ENCODE measurements at regions not wholly inside any gene's neighbourhood (a gene's known extent, or its start where the extent isn't known, plus 50 kb on each side); places are given as distances from the start of the nearest gene placed in this dataset.

GRCh38 chr2:211133766-211134165 lies 577.4 kb downstream of the CPS1 start:
- DNase-seq (ENCODE audit: low read depth in 2 of 2): no peak

DNA sequence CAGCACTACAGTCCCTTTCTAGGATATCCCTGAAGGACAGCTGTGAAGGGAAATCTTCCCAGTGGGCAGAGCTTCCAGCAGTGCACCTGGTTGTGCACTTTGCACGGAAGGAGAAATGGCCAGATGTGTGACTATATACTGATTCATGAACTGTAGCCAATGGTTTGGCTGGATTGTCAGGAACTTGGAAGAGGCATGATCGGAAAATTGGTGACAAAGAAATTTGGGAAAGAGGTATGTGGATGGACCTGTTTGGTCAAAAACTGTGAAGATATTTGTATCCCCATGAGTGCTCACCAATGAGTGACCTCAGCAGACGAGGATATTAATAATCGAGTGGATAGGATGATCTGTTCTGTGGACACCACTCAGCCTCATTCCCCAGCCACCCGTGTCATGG lies 582.2 kb downstream of the CPS1 start:
- DNase-seq (ENCODE audit: low read depth in 2 of 2): no peak

GRCh38 chr2:211141646-211142045 lies 585.2 kb downstream of the CPS1 start:
- DNase-seq (ENCODE audit: low read depth in 2 of 2): no peak

- DNase-seq (ENCODE audit: low read depth in 2 of 2): peak in 1 of 2 donors; percentile 48
These were observed 587.7 kb downstream of the CPS1 start for GRCh38 chr2:211144078-211144477.

- no peak for DNase-seq (ENCODE audit: low read depth in 2 of 2)
These were observed 588.7 kb downstream of the CPS1 start for GRCh38 chr2:211144974-211145665.

DNA sequence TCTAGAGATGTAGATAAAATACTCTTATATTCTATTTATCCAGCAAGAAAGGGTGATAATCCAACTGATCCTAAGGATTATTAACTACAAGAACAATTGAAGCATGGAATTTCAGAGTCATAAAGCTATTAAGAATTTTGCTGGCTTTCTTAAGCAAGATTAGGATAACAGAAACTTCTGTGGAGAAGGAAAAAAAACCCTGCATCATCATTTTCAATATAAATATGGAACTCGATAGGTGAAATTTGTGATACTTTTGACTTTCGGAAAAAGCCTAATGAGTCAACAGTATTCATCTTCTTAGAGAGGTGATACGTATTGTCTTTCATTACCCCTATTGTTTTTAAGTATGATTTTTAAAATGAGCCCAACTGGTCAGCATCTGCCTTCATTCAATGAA lies 593.3 kb downstream of the CPS1 start:
- no peak for DNase-seq (ENCODE audit: low read depth in 2 of 2)

GRCh38 chr2:211157211-211157610 lies 600.8 kb downstream of the CPS1 start:
- no peak for DNase-seq (ENCODE audit: low read depth in 2 of 2)

GRCh38 chr2:211157856-211158463 lies 601.6 kb downstream of the CPS1 start:
- DNase-seq (ENCODE audit: low read depth in 2 of 2): peak; percentile 60 to 74

GRCh38 chr2:211159972-211160371 lies 603.6 kb downstream of the CPS1 start:
- DNase-seq (ENCODE audit: low read depth in 2 of 2): no peak

- no peak for DNase-seq (ENCODE audit: low read depth in 2 of 2)
These were observed 604.8 kb downstream of the CPS1 start for GRCh38 chr2:211161236-211161635.

- DNase-seq (ENCODE audit: low read depth in 2 of 2): no peak
These were observed 606.5 kb downstream of the CPS1 start for GRCh38 chr2:211162911-211163310.

- no peak for DNase-seq (ENCODE audit: low read depth in 2 of 2)
These were observed 614.4 kb downstream of the CPS1 start for GRCh38 chr2:211170843-211171242.

- no peak for DNase-seq (ENCODE audit: low read depth in 2 of 2)
These were observed 617.6 kb downstream of the CPS1 start for GRCh38 chr2:211174021-211174420.

- no peak for DNase-seq (ENCODE audit: low read depth in 2 of 2)
These were observed 618.2 kb downstream of the CPS1 start for GRCh38 chr2:211174631-211175030.

DNA sequence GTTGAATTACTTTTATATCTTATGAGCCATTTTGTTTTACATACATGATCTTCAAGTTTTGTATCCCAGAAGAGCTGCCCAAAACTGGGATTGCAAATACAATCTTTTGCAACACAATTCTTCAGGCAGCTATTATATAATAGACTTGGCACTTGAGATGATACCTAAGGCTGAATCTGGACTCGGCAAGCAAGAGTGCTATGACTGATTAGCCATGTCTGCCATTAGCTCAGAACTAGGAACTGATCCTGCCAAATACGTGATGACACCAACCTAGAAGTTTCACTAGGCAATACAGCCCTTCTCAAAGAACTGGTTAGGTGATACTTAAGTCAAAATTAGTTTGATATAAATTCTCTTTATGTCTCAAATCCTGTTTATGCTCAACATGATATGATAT lies 619.6 kb downstream of the CPS1 start:
- DNase-seq (ENCODE audit: low read depth in 2 of 2): no peak

DNA sequence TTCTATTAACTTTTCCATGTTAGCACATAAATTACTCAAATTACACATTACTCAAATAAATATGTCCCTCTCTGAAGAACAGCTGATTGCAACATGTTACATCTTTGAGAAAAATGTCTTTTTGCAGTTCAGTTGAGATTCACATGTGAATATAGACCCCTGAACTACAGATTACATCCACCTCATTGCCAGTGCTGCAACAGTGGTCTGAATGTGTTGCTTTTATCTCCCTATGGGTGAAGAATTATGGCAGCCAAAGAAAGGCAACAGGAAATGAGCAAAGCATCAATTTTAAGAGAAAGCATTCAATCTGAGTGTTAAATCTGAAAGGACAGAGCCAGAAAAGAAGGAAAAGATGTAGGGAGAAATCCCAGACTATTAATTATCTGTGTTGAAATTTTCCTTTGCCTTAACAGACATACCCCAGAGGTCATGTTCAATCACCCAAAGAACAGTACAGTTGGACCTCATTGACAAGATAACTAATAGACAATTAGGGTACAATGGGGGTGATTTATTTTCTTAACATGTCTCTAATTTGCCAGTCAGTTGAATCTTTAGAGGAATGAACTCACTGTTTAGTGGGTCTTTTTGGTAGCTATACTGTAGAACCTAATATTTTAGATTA lies 620.2 kb downstream of the CPS1 start:
- DNase-seq (ENCODE audit: low read depth in 2 of 2): no peak

- DNase-seq (ENCODE audit: low read depth in 2 of 2): no peak
These were observed 625.2 kb downstream of the CPS1 start for GRCh38 chr2:211181626-211182025.

GRCh38 chr2:211187602-211188001 lies 631.2 kb downstream of the CPS1 start:
- DNase-seq (ENCODE audit: low read depth in 2 of 2): no peak

GRCh38 chr2:211203986-211204385 lies 647.6 kb downstream of the CPS1 start:
- DNase-seq (ENCODE audit: low read depth in 2 of 2): no peak

GRCh38 chr2:211204456-211204855 lies 648.1 kb downstream of the CPS1 start:
- DNase-seq (ENCODE audit: low read depth in 2 of 2): no peak

DNA sequence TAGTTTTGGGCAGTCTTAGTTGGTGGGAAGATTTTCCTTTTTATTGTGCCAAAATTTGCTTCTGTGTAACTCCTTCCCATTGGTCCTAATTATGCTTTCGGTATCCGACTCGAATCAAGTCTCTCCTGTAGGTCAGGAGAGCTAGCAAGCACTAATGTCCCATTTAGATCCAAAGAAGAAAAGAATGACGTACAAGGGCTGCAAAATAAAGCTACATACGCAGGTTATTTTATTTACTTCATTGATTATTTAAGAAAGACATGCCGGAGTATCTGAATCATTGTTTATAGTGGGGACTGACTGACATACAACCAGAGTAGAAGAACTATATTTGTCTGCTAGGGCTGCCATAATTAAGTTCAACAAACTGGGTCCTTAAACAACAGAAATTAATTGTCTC lies 648.5 kb downstream of the CPS1 start:
- no peak for DNase-seq (ENCODE audit: low read depth in 2 of 2)

DNA sequence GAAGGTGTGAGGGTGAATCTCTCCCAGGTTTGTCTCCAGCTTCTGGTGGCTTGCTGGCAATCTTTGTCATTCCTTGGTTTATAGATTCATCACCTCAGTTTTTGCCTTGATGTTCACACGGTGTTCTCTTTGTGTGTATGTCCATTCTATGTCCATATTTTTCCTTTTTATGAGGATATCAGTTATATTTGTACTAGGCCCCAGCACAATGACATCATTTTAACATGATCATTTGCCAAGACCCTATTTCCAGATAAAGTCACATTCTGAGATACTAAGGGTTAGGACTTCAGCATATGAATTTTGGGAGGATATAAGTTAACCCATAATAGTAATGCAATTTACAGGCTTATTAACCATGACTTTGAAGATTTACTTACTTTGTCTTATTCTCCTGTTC lies 649.0 kb downstream of the CPS1 start:
- no peak for DNase-seq (ENCODE audit: low read depth in 2 of 2)

DNA sequence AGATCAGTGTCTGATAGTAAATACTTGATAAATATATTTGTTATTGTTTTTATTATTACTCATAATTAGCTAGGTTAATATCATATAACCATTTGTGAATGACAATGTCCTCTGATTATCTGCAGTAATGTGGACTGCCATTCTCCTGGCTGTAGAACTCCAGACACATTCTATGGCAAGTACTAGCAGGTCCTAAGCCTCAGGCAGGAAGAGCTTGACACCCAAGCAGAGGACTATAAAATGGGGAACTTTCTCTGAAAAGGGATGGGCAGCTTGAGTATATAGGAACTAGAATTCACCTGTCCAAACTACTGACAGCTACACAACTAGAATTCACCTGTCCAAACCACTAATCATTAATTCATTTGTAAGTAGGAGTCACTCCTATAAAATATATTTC lies 649.4 kb downstream of the CPS1 start:
- no peak for DNase-seq (ENCODE audit: low read depth in 2 of 2)

Measured in lung microvascular endothelial cell (primary cell).